IMR-90 (cell line): ENCODE measurements at regions not wholly inside any gene's neighbourhood (a gene's known extent, or its start where the extent isn't known, plus 50 kb on each side); places are given as distances from the start of the nearest gene placed in this dataset.

Experiments used
- ATAC-seq: fragments of 200-7000 bp; cut with Tn5 transposase; 2 replicates; pipeline ENCODE4 v1.9.1; 2020; ENCODE audit warnings: low read depth, mild to moderate bottlenecking, moderate library complexity
- BruUV-seq: library from RNA; stranded (reverse); fragments of 400-500 nt; replicated peaks from 2 replicates; lab custom pipeline; 2021; lab: Mats Ljungman, UMichigan
- CTCF ChIA-PET: fragments of 300-600 bp; formaldehyde crosslinking; extraction: SDS; loops from one replicate; lab custom pipeline; 2021; ENCODE audit warnings: antibody characterized with exemption; lab: Yijun Ruan, JAX
- POLR2A ChIA-PET: fragments of 300-600 bp; sonication (Branson Sonifier 250); formaldehyde crosslinking; loops from one replicate; lab custom pipeline; 2022; ENCODE audit warnings: antibody characterized with exemption; ENCODE audit not compliant: unreplicated experiment; lab: Charles Lee
- DNase-seq: peaks from one replicate; pipeline ENCODE4 v3.0.0; 2013
- H2AFZ ChIP-seq: replicated peaks from 2 replicates; pipeline ENCODE3; 2013; ENCODE audit warnings: low read length, mild to moderate bottlenecking; ENCODE audit not compliant: poor library complexity
- H2AK5ac ChIP-seq: 2 replicates; pipeline ENCODE4 v1.6.1; 2013; ENCODE audit warnings: low read depth, low read length, inconsistent platforms
- H2AK9ac ChIP-seq: replicated peaks from 2 replicates; pipeline ENCODE3; 2013; ENCODE audit warnings: mild to moderate bottlenecking, low read depth, low read length, moderate library complexity; ENCODE audit not compliant: poor library complexity
- H2BK120ac ChIP-seq: 2 replicates; pipeline ENCODE4 v1.6.1; 2013; ENCODE audit warnings: low read depth, low read length, inconsistent platforms
- H2BK15ac ChIP-seq: 3 replicates; pipeline ENCODE4 v1.6.1; 2013; ENCODE audit warnings: low read depth, low read length, inconsistent platforms
- H2BK20ac ChIP-seq: 2 replicates; pipeline ENCODE4 v1.6.1; 2013; ENCODE audit warnings: low read depth, mild to moderate bottlenecking, inconsistent platforms, low read length, moderate library complexity
- H2BK5ac ChIP-seq: 2 replicates; pipeline ENCODE4 v1.6.1; 2013; ENCODE audit warnings: mild to moderate bottlenecking, low read depth, low read length, inconsistent platforms; ENCODE audit not compliant: poor library complexity, severe bottlenecking
- H3K14ac ChIP-seq: replicated peaks from 2 replicates; pipeline ENCODE4 v1.6.1; 2013; ENCODE audit warnings: low read depth, low read length, inconsistent platforms
- H3K18ac ChIP-seq: 2 replicates; pipeline ENCODE4 v1.6.1; 2013; ENCODE audit warnings: low read depth, low read length, control low read depth
- H3K23ac ChIP-seq: 2 replicates; pipeline ENCODE4 v1.6.1; 2013; ENCODE audit warnings: low read depth, low read length, inconsistent platforms
- H3K27ac ChIP-seq: 2 replicates; pipeline ENCODE4 v1.5.1; 2013; ENCODE audit warnings: mild to moderate bottlenecking, control low read depth, low read length; ENCODE audit not compliant: insufficient read depth
- H3K27me3 ChIP-seq: 2 replicates; pipeline ENCODE4 v1.6.1; 2013; ENCODE audit warnings: low read length; ENCODE audit not compliant: control insufficient read depth, insufficient read depth
- H3K36me3 ChIP-seq: 2 replicates; pipeline ENCODE4 v1.6.1; 2013; ENCODE audit warnings: low read length, mixed read lengths; ENCODE audit not compliant: control insufficient read depth, insufficient read depth
- H3K4ac ChIP-seq: 2 replicates; pipeline ENCODE4 v1.6.1; 2013; ENCODE audit warnings: low read depth, low read length, inconsistent platforms
- H3K4me1 ChIP-seq: 2 replicates; pipeline ENCODE4 v1.6.1; 2013; ENCODE audit warnings: low read length, mixed read lengths; ENCODE audit not compliant: control insufficient read depth, insufficient read depth
- H3K4me2 ChIP-seq: 2 replicates; pipeline ENCODE4 v1.6.1; 2013; ENCODE audit warnings: low read depth, mild to moderate bottlenecking, control low read depth, low read length, moderate library complexity
- H3K4me3 ChIP-seq: 2 replicates; pipeline ENCODE4 v1.5.1; 2013; ENCODE audit warnings: low read depth, mild to moderate bottlenecking, control low read depth, low read length, moderate library complexity; ENCODE audit not compliant: insufficient read depth
- H3K56ac ChIP-seq: 2 replicates; pipeline ENCODE4 v1.6.1; 2013; ENCODE audit warnings: low read length, inconsistent platforms; ENCODE audit not compliant: insufficient read depth; ENCODE audit errors: extremely low read depth
- H3K79me1 ChIP-seq, 2 experiments: 2 replicates each; pipeline ENCODE4 v1.6.1; 2013; ENCODE audit warnings: low read length in 2 of 2, inconsistent platforms in 1 of 2, low read depth in 1 of 2
- H3K9ac ChIP-seq: 2 replicates; pipeline ENCODE4 v1.6.1; 2013; ENCODE audit warnings: low read depth, low read length, control low read depth
- H3K9me1 ChIP-seq: 2 replicates; pipeline ENCODE4 v1.6.1; 2013; ENCODE audit warnings: low read length, inconsistent platforms; ENCODE audit not compliant: insufficient read depth
- H3K9me3 ChIP-seq: 2 replicates; pipeline ENCODE4 v1.6.1; 2013; ENCODE audit warnings: low read length; ENCODE audit not compliant: control insufficient read depth, insufficient read depth
- H4K20me1 ChIP-seq: 2 replicates; pipeline ENCODE4 v1.6.1; 2013; ENCODE audit warnings: low read length, inconsistent platforms; ENCODE audit not compliant: insufficient read depth
- H4K5ac ChIP-seq: 2 replicates; pipeline ENCODE4 v1.6.1; 2013; ENCODE audit warnings: mild to moderate bottlenecking, low read depth, low read length, control low read depth
- H4K8ac ChIP-seq, 2 experiments: 2 replicates each; pipeline ENCODE4 v1.6.1; 2013; ENCODE audit warnings: low read depth in 2 of 2, low read length in 2 of 2, control low read depth in 1 of 2, inconsistent platforms in 1 of 2
- H4K91ac ChIP-seq: 2 replicates; pipeline ENCODE4 v1.6.1; 2013; ENCODE audit warnings: low read depth, low read length, inconsistent platforms; ENCODE audit not compliant: insufficient read depth
- CEBPB ChIP-seq: IDR thresholded peaks from 2 replicates; pipeline ENCODE4 v1.6.1; 2012; ENCODE audit warnings: low read depth, low read length, improper control_type of control experiment
- ELK1 ChIP-seq: fragments of 150-350 bp; IDR thresholded peaks from 2 replicates; pipeline ENCODE4 v1.6.1; 2016; ENCODE audit warnings: low read depth, mild to moderate bottlenecking, low read length, moderate library complexity, borderline replicate concordance
- MXI1 ChIP-seq: IDR thresholded peaks from 2 replicates; pipeline ENCODE4 v1.6.1; 2012; ENCODE audit warnings: low read depth, mild to moderate bottlenecking, low read length, moderate library complexity, borderline replicate concordance
- RAD21 ChIP-seq: IDR thresholded peaks from 2 replicates; pipeline ENCODE4 v1.6.1; 2012; ENCODE audit warnings: low read length, improper control_type of control experiment
- WGBS, 2 experiments: methylation state at CpG; one replicate each; pipeline versions ENCODE4 v1.1.5 to v1.1.7; 2013; ENCODE audit warnings: missing lambda C conversion rate in 2 of 2; ENCODE audit not compliant: insufficient read length in 1 of 2; ENCODE audit errors: extremely low coverage in 2 of 2; 5-methylcytosine and 5-hydroxymethylcytosine counted together
- dilution Hi-C: fragments of 300-500 bp; cut with HindIII; formaldehyde crosslinking; loops from one replicate; pipeline ENCODE4 v1.14.3; 2018; ENCODE audit warnings: low sequenced_read_pairs; ENCODE audit not compliant: unreplicated experiment
- in situ Hi-C: fragments of 300-500 bp; cut with MboI; formaldehyde crosslinking; loops from 3 replicates; pipeline ENCODE4 v1.14.3; 2019; ENCODE audit warnings: low sequenced_read_pairs, inconsistent platforms, mixed read lengths
- intact Hi-C: fragments of 100-400 bp; cut with micrococcal nuclease; formaldehyde crosslinking; loops from 2 replicates; pipeline ENCODE4 v1.10.0; 2022

- TF ChIP-seq RAD21: no peak
- TF ChIP-seq CEBPB: no peak
- no peak for TF ChIP-seq MXI1
- no peak for TF ChIP-seq ELK1
- no peak overlapping the region for H2BK5ac ChIP-seq
These were observed 260.4 kb downstream of the METTL4 start for GRCh38 chr18:2310886-2311285.

More at GRCh38 chr18:2310886-2311285, 260.4 kb downstream of the METTL4 start:
- Histone ChIP-seq H2BK15ac (no peak overlapping the region), H3K79me1 (no peaks in the 10 kb centered on the region), H4K91ac (no peak overlapping the region), H3K56ac (no peak overlapping the region), H4K20me1 (no peaks in the 10 kb centered on the region), H3K23ac (no peak overlapping the region), H3K9me3 (no peaks in the 10 kb centered on the region), H2BK120ac (no peak overlapping the region), H3K4ac (no peak overlapping the region), H3K14ac (no peak overlapping the region), H4K5ac (no peak overlapping the region), H2AFZ (no peak overlapping the region), H2BK20ac (no peak overlapping the region), H3K9me1 (no peaks in the 10 kb centered on the region), H3K27ac (no peak overlapping the region), H3K4me3 (no peak overlapping the region), H3K9ac (no peak overlapping the region), H3K18ac (no peak overlapping the region), H3K36me3 (no peaks in the 10 kb centered on the region), H2AK9ac (no peak overlapping the region), H3K4me1 (no peaks in the 10 kb centered on the region), H3K27me3 (peaks cover 9% of the 10 kb centered on the region), H4K8ac (no peak overlapping the region), H2AK5ac (no peak overlapping the region), H3K4me2 (no peak overlapping the region)
- ChIA-PET POLR2A (no interaction called here), CTCF (no interaction called here)
- dilution Hi-C loops (no loop called here), in situ Hi-C loops (no loop called here), intact Hi-C loops (no loop called here)
- DNase-seq: no peak
- BruUV-seq: no TSS peak
- ATAC-seq: no peak
- no CpG with 5 or more reads among the region's 9 CpGs for WGBS, 2 experiments
